ENCODE measurements at regions not wholly inside any gene's neighbourhood (a gene's known extent, or its start where the extent isn't known, plus 50 kb on each side); places are given as distances from the start of the nearest gene placed in this dataset.
"Not testable (repeated sequence)": the region's sequence is repeated elsewhere in the genome, so short reads cannot be mapped to it uniquely, and the experiment has no call there.

DNA sequence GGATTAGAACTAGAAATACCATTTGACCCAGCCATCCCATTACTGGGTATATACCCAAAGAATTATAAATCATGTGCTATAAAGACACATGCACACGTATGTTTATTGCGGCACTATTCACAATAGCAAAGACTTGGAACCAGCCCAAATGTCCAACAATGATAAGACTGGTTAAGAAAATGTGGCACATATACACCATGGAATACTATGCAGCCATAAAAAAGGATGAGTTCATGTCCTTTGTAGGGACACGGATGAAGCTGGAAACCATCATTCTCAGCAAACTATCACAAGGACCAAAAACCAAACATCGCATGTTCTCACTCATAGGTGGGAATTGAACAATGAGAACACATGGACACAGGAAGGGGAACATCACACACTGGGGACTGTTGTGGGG lies 63.3 kb upstream of the NIPBL start:
- TF ChIP-seq, protein P1, sequence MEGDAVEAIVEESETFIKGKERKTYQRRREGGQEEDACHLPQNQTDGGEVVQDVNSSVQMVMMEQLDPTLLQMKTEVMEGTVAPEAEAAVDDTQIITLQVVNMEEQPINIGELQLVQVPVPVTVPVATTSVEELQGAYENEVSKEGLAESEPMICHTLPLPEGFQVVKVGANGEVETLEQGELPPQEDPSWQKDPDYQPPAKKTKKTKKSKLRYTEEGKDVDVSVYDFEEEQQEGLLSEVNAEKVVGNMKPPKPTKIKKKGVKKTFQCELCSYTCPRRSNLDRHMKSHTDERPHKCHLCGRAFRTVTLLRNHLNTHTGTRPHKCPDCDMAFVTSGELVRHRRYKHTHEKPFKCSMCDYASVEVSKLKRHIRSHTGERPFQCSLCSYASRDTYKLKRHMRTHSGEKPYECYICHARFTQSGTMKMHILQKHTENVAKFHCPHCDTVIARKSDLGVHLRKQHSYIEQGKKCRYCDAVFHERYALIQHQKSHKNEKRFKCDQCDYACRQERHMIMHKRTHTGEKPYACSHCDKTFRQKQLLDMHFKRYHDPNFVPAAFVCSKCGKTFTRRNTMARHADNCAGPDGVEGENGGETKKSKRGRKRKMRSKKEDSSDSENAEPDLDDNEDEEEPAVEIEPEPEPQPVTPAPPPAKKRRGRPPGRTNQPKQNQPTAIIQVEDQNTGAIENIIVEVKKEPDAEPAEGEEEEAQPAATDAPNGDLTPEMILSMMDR (IDR thresholded peaks at IDR 0.05) = not testable (repeated sequence)
- TF ChIP-seq POLR2A, EP300, POLR2AphosphoS5 (IDR thresholded peaks at IDR 0.05): not testable (repeated sequence)
